ENCODE measurements at regions not wholly inside any gene's neighbourhood (a gene's known extent, or its start where the extent isn't known, plus 50 kb on each side); places are given as distances from the start of the nearest gene placed in this dataset.

DNA sequence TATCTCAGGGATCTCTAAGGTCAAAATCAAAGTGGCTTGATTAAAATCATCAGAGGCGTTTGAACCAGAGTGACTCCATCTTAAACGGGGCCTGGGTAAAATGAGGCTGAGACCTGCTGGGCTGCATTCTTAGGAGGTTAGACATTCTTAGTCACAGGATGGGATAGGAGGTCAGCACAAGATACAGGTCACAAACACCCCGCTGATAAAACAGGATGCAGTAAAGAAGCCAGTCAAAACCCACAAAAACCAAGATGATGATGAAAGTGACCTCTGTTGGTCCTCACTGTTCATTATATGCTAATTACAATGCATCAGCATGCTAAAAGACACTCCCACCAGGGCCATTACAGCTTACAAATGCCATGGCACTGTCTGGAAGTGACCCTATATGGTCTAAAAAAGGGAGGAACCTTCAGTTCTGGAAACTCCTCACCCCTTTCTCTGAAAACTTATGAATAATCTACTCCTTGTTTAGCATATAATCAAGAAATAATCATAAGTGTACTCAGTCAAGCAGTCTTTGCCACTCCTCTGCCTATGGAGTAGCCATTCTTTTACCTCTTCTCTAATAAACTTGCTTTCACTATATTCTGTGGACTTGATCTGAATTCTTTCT lies 143.3 kb upstream of the SLCO3A1 start:
- Histone ChIP-seq H3K27me3 (ENCODE audit: low read depth) (no peaks in the 10 kb centered on the region), H3K36me3 (no peaks in the 10 kb centered on the region), H3K4me3 (no peak overlapping the region), H3K9me3 (replicated peaks) (no peaks in the 10 kb centered on the region), H3K27ac (replicated peaks) (no peak overlapping the region), H3K4me1 (peaks cover 12% of the 10 kb centered on the region)
- intact Hi-C loops (cut with micrococcal nuclease) = loop anchor here (10.0 kb wide), 1 partner anchor 375 kb away; no protein-coding TSS in a partner anchor
- TF ChIP-seq CTCF (IDR thresholded peaks at IDR 0.05; ENCODE audit: borderline replicate concordance) = no peak
- no peak for DNase-seq

- H3K27me3 ChIP-seq (ENCODE audit: low read depth) = no peaks in the 10 kb centered on the region
- no peak for DNase-seq
- no peak overlapping the region for H3K4me3 ChIP-seq
- no peaks in the 10 kb centered on the region for H3K36me3 ChIP-seq
- TF ChIP-seq CTCF (IDR thresholded peaks at IDR 0.05; ENCODE audit: borderline replicate concordance) = no peak
- H3K9me3 ChIP-seq (replicated peaks) = no peaks in the 10 kb centered on the region
- H3K27ac ChIP-seq (replicated peaks) = no peak overlapping the region
- peaks cover 4% of the 10 kb centered on the region for H3K4me1 ChIP-seq
- intact Hi-C loops (cut with micrococcal nuclease) = loop anchor here (10.0 kb wide), 1 partner anchor 373 kb away; no protein-coding TSS in a partner anchor
These were observed 142.0 kb upstream of the SLCO3A1 start for GRCh38 chr15:91711384-91712033.

DNA sequence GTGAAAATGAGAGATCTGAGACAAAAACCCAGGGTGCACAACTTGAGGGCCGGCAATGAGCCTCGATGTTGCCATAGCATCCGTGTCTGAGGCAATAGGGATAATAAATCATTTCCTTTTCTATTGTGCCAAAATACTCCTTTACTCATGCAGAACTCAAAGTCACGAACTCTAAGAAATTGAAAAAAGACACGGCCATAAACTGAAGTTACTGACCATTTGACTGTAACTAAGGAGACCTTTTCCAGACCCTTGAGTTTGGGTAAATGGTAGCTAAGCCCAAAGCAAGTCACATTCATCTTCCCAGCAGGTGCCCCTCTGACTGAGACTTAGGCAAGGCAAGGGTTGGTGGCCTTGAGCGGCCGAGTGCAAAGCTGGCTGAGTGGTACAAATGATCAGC lies 141.2 kb upstream of the SLCO3A1 start:
- TF ChIP-seq CTCF (IDR thresholded peaks at IDR 0.05; ENCODE audit: borderline replicate concordance) = no peak

GRCh38 chr15:91716536-91716935 lies 137.0 kb upstream of the SLCO3A1 start:
- Histone ChIP-seq H3K27me3 (ENCODE audit: low read depth) (peaks cover 8% of the 10 kb centered on the region), H3K36me3 (no peaks in the 10 kb centered on the region), H3K4me3 (no peak overlapping the region), H3K4me1 (no peaks in the 10 kb centered on the region), H3K9me3 (replicated peaks) (no peaks in the 10 kb centered on the region), H3K27ac (replicated peaks) (no peak overlapping the region)
- no peak for TF ChIP-seq CTCF (IDR thresholded peaks at IDR 0.05; ENCODE audit: borderline replicate concordance)
- intact Hi-C loops (cut with micrococcal nuclease) = loop anchor here (10.0 kb wide), 1 partner anchor 368 kb away; no protein-coding TSS in a partner anchor
- DNase-seq = no peak

More for the DNA sequence above, 141.2 kb upstream of the SLCO3A1 start:
- DNase-seq = no peak
- Histone ChIP-seq H3K4me1 (no peaks in the 10 kb centered on the region), H3K27ac (replicated peaks) (no peak overlapping the region), H3K27me3 (ENCODE audit: low read depth) (no peaks in the 10 kb centered on the region), H3K4me3 (no peak overlapping the region), H3K36me3 (no peaks in the 10 kb centered on the region), H3K9me3 (replicated peaks) (no peaks in the 10 kb centered on the region)
- intact Hi-C loops (cut with micrococcal nuclease) = loop anchor here (10.0 kb wide), 1 partner anchor 373 kb away; no protein-coding TSS in a partner anchor

DNA sequence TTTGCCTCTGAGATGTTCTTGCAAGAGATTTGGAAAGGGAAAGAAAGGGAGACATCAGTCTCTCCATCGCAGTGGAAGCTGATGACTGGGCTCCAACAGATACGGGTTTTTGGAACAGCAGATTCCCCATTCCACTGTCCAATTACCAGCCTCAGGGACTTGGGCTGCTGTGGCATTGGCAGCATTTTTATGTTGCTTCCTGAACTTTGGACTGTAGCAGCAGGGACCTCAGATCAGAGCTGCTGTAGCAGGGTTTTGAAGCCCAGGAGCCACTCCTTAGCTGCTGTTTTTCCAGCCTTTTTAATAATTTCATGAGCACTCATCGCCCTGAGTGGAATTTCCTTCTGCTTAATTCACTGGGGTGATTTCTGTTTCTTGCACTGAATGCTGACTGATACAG lies 135.7 kb upstream of the SLCO3A1 start:
- DNase-seq = no peak
- TF ChIP-seq CTCF (IDR thresholded peaks at IDR 0.05; ENCODE audit: borderline replicate concordance) = no peak
- intact Hi-C loops (cut with micrococcal nuclease) = loop anchor here (10.0 kb wide), 1 partner anchor 367 kb away; no protein-coding TSS in a partner anchor

More for the DNA sequence above, 135.7 kb upstream of the SLCO3A1 start:
- no peak overlapping the region for H3K4me3 ChIP-seq
- peaks cover 8% of the 10 kb centered on the region for H3K27me3 ChIP-seq (ENCODE audit: low read depth)
- no peaks in the 10 kb centered on the region for H3K36me3 ChIP-seq
- no peak overlapping the region for H3K27ac ChIP-seq (replicated peaks)
- no peaks in the 10 kb centered on the region for H3K4me1 ChIP-seq
- H3K9me3 ChIP-seq (replicated peaks) = no peaks in the 10 kb centered on the region

Measured in left ventricle myocardium inferior (tissue), 1 donor.